Epithelial cell of proximal tubule (primary cell): ENCODE measurements at regions not wholly inside any gene's neighbourhood (a gene's known extent, or its start where the extent isn't known, plus 50 kb on each side); places are given as distances from the start of the nearest gene placed in this dataset.
A peak's percentile ranks its signal among the peaks of the same experiment; 100 is the strongest.

Experiments
- DNase-seq: peaks from one replicate; pipeline ENCODE4 v3.0.0-alpha.2; 2011; ENCODE audit warnings: low read depth
- H3K4me3 ChIP-seq: 2 replicates; pipeline ENCODE4 v1.5.1; 2011; ENCODE audit warnings: low read depth, mild to moderate bottlenecking, low read length
- CTCF ChIP-seq: conservative IDR thresholded peaks from 2 replicates; pipeline ENCODE4 v1.5.1; 2012; ENCODE audit warnings: low read depth, mild to moderate bottlenecking, low read length

- no peak overlapping the region for H3K4me3 ChIP-seq
- no peak for TF ChIP-seq CTCF
- no peak for DNase-seq
Observed at GRCh38 chr6:156185113-156185512, 592.1 kb upstream of the ARID1B start.

DNA sequence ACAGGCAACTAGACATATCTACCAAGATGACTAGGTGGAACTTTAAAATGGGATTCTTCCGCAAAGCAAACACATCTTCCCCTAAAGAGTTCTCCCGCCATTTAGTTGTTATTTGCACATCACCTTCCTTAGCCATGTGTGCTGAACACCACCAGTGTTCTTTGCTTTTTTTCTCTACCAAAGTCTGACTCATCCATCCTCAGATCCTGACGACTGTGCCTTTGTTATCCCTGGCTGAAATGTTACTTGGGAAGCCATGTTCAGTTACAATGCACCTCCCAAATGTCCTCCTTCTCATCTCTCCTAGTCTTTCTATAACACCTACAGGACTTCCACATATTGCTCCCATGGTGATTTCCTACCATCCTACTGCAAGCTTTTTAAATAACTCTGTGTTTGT lies 593.5 kb upstream of the ARID1B start:
- no peak for TF ChIP-seq CTCF
- H3K4me3 ChIP-seq: no peak overlapping the region
- no peak for DNase-seq

- no peak for DNase-seq
- no peak for TF ChIP-seq CTCF
- no peak overlapping the region for H3K4me3 ChIP-seq
Observed at GRCh38 chr6:156182356-156182755, 594.8 kb upstream of the ARID1B start.

DNA sequence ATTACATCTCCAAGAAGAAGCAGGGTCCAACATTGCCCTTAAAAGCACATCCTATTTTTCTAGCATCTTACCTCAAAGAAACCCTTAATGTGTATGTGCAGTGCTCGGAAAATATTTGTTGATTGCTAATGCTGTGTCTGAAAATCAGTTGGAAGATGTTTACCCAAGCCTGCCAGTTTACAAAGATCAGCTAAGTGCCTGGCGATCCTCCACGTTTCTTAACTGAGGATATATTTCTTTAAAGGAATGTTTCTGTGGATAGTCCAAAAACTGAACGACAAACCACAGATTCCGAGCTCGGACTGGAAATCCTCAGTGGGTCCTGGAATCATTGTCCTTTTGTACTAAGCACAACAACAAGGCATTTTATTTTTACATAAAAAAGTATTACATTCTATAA lies 595.7 kb upstream of the ARID1B start:
- no peak for DNase-seq
- no peak for TF ChIP-seq CTCF
- no peak overlapping the region for H3K4me3 ChIP-seq

DNA sequence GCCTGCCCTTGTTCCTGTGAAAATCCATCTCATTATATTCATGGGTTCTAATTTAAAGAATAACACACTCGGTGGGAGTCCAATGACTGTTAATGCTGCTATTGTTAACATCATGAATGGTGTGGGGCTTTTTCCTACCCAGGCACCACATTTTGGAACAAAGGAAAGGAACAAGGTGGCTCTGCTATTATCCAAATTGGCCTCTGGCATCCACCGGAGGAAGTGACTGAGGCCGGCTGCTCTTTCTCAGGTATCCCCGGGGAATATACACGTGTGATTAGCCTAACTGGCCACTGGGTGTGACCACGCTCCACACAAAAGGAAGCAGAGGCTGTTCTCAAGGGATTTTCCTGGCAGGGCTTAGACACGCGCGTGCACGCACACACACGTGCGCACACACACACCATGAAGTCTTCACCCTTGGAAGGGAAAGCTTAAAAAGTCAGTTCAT lies 601.2 kb upstream of the ARID1B start:
- DNase-seq: no peak
- peak; percentile 56 for TF ChIP-seq CTCF
- H3K4me3 ChIP-seq: no peak overlapping the region

- H3K4me3 ChIP-seq: no peak overlapping the region
- no peak for TF ChIP-seq CTCF
- no peak for DNase-seq
Observed at GRCh38 chr6:156175433-156175832, 601.7 kb upstream of the ARID1B start.

- DNase-seq: no peak
- TF ChIP-seq CTCF: no peak
- H3K4me3 ChIP-seq: no peak overlapping the region
Observed at GRCh38 chr6:156174031-156174890, 602.9 kb upstream of the ARID1B start.
